OCI-LY1 (cell line): ENCODE measurements at regions not wholly inside any gene's neighbourhood (a gene's known extent, or its start where the extent isn't known, plus 50 kb on each side); places are given as distances from the start of the nearest gene placed in this dataset.

ENCODE experiments used
- CTCF ChIP-seq: fragments of 200-600 bp; sonication (generic), shearing (Covaris generic); IDR thresholded peaks from 2 replicates; pipeline ENCODE4 v1.5.1; 2017; ENCODE audit warnings: mild to moderate bottlenecking, antibody characterized with exemption, low read length, moderate library complexity, mixed read lengths
- EZH2 ChIP-seq: fragments of 200-600 bp; sonication (generic), shearing (Covaris generic); IDR thresholded peaks from 2 replicates; pipeline ENCODE4 v1.8.0; 2017; ENCODE audit warnings: borderline replicate concordance, mixed run types, mild to moderate bottlenecking, antibody characterized with exemption, low read length, moderate library complexity, mixed read lengths

- no peak for TF ChIP-seq CTCF
- no peak for TF ChIP-seq EZH2
Observed at GRCh38 chr13:81104035-81104715, 763.2 kb upstream of the SPRY2 start.
